Peyer's patch (tissue), 4 donors: ENCODE measurements at regions not wholly inside any gene's neighbourhood (a gene's known extent, or its start where the extent isn't known, plus 50 kb on each side); places are given as distances from the start of the nearest gene placed in this dataset.
A peak's percentile ranks its signal among the peaks of the same experiment; 100 is the strongest.

ENCODE experiments used
- POLR2A ChIP-seq, 2 donors: fragments of 450-650 bp; IDR thresholded peaks; one replicate each; pipeline ENCODE4 v1.5.1; 2017; ENCODE audit warnings: antibody characterized with exemption in 2 of 2, mild to moderate bottlenecking in 2 of 2, moderate library complexity in 2 of 2
- TF ChIP-seq, protein P1 (sequence below), 6 experiments: fragments of 450-650 bp in 4 of 6; fragments of 200-600 bp in 2 of 6; sonication (generic) in 1 of 6; IDR thresholded peaks; one replicate each; pipeline ENCODE4 v1.5.1; 2017 to 2019; ENCODE audit warnings: antibody characterized with exemption in 6 of 6, mild to moderate bottlenecking in 3 of 6, moderate library complexity in 1 of 6

DNA sequence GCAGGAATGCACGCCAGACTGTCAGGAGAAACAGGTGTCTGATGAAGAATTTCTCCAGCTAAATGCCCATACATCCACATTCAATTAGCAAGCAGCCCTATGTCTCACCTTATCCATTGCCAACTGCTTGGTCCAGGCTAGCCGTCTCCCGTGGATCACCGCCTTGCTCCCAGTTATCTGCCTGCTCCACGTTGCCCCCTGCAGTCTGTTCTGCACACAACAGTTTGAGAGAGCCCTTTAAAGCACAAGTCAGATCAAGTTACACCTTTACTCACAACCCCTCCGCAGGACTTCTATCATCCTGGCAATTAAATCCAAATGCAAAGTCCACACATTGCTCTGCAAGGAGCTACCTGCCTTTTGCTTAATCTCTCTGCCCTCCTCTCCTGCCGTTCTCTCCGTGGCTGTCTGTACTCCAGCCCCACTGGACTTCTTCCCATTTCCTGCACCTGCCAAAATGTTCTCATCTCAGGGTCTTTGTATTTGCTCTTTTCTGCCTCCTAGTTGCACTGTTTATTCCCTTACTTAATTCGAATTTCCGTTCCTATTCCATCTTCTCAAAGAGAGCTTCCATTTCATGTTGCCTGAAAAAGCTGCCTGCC, 185.3 kb upstream of the LARGE1 start:
- TF ChIP-seq, protein P1, sequence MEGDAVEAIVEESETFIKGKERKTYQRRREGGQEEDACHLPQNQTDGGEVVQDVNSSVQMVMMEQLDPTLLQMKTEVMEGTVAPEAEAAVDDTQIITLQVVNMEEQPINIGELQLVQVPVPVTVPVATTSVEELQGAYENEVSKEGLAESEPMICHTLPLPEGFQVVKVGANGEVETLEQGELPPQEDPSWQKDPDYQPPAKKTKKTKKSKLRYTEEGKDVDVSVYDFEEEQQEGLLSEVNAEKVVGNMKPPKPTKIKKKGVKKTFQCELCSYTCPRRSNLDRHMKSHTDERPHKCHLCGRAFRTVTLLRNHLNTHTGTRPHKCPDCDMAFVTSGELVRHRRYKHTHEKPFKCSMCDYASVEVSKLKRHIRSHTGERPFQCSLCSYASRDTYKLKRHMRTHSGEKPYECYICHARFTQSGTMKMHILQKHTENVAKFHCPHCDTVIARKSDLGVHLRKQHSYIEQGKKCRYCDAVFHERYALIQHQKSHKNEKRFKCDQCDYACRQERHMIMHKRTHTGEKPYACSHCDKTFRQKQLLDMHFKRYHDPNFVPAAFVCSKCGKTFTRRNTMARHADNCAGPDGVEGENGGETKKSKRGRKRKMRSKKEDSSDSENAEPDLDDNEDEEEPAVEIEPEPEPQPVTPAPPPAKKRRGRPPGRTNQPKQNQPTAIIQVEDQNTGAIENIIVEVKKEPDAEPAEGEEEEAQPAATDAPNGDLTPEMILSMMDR (IDR thresholded peaks at IDR 0.05), result peak in 5 of 6 experiments; percentile 14 to 80 (median 71)
- no peak for TF ChIP-seq POLR2A (IDR thresholded peaks at IDR 0.05)
